Dendritic cell treated with granulocyte-macrophage colony-stimulating factor and Interleukin-4, amounts not matched to agents 40 ng/mL and 50 ng/mL, for 4 days (primary cell): ENCODE measurements at regions not wholly inside any gene's neighbourhood (a gene's known extent, or its start where the extent isn't known, plus 50 kb on each side); places are given as distances from the start of the nearest gene placed in this dataset.

ENCODE experiments used
- H3K27ac Mint-ChIP-seq: one replicate; pipeline ENCODE4 v1.8.0; 2022; ENCODE audit warnings: mild to moderate bottlenecking, mixed read lengths
- H3K27me3 Mint-ChIP-seq: one replicate; pipeline ENCODE4 v1.8.0; 2022; ENCODE audit warnings: mild to moderate bottlenecking, mixed read lengths
- H3K36me3 Mint-ChIP-seq: one replicate; pipeline ENCODE4 v1.8.0; 2022; ENCODE audit warnings: low read depth, mixed read lengths
- H3K4me1 Mint-ChIP-seq: one replicate; pipeline ENCODE4 v1.8.0; 2022; ENCODE audit warnings: low read depth, mixed read lengths
- H3K4me3 Mint-ChIP-seq: one replicate; pipeline ENCODE4 v1.8.0; 2022; ENCODE audit warnings: mild to moderate bottlenecking, moderate library complexity, mixed read lengths
- H3K9me3 Mint-ChIP-seq: one replicate; pipeline ENCODE4 v1.8.0; 2022; ENCODE audit warnings: mixed read lengths
- intact Hi-C: fragments of 100-400 bp; cut with micrococcal nuclease; formaldehyde crosslinking; loops from one replicate; pipeline ENCODE4 v1.15.0; 2022

DNA sequence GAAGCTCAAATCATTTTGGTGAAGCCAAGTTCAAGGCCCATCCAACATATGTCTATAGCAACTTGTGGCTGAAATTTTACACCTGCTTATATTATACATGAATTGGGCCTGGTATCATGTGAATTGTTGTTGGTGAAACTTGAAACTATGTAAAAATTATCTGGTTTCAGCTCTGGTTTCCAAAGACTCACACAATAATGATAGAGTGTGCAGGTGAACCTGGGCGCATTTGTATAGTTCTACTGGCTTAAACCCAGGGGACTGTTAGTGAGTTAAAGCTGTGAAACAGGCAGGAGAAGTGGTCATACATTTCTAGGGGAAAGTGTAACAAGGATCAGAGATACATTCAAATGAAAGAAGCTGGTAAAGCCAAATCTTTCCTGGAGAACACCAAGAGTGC is 627.3 kb downstream of the METTL15 start:
- Mint-ChIP-seq H3K27me3 (no peaks in the 10 kb centered on the region), H3K4me1 (no peaks in the 10 kb centered on the region), H3K9me3 (peaks cover 8% of the 10 kb centered on the region), H3K4me3 (no peak overlapping the region), H3K36me3 (no peaks in the 10 kb centered on the region), H3K27ac (no peak overlapping the region)
- intact Hi-C loops = no loop called here

DNA sequence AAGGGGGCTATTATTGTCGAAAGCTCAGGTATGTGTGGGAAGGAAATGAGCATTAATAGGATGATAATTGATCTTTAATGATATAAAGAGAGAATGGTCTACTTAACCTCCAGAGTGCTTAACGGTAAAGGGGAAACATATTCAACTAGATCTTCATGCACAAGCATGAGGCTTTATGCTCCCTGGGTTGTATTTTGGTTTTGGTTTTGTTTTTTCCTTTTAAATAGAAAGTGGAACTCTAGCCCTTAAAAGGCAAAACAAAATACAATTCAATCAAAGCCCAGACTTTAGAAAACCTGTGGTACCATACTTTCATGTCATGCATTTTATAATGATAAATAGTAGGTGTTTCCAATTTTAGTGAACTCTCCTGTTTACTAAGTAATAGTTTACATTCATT is 622.7 kb downstream of the METTL15 start:
- H3K27ac Mint-ChIP-seq = no peak overlapping the region
- no peaks in the 10 kb centered on the region for H3K36me3 Mint-ChIP-seq
- no peaks in the 10 kb centered on the region for H3K27me3 Mint-ChIP-seq
- H3K4me3 Mint-ChIP-seq = no peak overlapping the region
- peaks cover 8% of the 10 kb centered on the region for H3K9me3 Mint-ChIP-seq
- intact Hi-C loops = no loop called here
- no peaks in the 10 kb centered on the region for H3K4me1 Mint-ChIP-seq

DNA sequence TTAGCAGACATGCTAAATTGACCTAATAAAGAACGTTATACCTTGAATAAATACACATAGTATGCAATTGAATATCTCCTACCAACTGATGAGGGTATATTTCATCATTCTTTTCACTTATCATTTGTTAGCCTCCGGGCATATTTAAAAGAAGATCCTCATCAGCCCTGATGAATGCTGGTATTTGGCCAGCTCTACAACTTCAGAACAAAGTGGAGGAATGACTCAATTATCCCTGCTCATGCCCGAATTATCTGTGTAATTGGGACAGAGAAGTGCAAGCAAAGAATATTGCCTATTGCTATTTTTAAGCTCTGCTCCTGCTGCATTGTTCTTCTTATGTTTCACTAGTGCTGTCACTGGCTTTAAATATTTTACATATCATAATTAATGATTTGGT is 622.1 kb downstream of the METTL15 start:
- no peaks in the 10 kb centered on the region for H3K36me3 Mint-ChIP-seq
- intact Hi-C loops = no loop called here
- no peak overlapping the region for H3K4me3 Mint-ChIP-seq
- no peak overlapping the region for H3K27ac Mint-ChIP-seq
- H3K9me3 Mint-ChIP-seq = peaks cover 8% of the 10 kb centered on the region
- no peaks in the 10 kb centered on the region for H3K27me3 Mint-ChIP-seq
- H3K4me1 Mint-ChIP-seq = no peaks in the 10 kb centered on the region

DNA sequence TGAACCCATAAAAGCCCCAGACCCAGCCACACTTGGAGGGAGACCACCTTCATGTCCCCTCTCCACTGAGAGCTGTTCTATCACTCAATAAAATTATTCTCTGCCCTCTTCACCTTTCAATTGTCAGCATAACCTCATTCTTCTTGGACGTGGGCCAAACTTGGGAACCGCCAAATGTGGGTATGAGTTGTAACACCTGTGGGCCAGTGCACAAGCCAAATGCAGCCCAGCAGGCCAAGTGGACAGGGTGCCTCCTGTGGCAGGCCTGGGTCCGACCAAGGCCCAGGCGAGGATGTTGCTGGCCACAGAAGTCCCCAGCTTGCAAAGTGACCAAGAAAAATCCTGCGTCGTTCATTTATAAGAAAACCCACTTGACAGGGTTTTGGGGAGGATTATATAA is 621.2 kb downstream of the METTL15 start:
- no peaks in the 10 kb centered on the region for H3K27me3 Mint-ChIP-seq
- peaks cover 5% of the 10 kb centered on the region for H3K9me3 Mint-ChIP-seq
- intact Hi-C loops = no loop called here
- no peaks in the 10 kb centered on the region for H3K4me1 Mint-ChIP-seq
- no peaks in the 10 kb centered on the region for H3K36me3 Mint-ChIP-seq
- no peak overlapping the region for H3K27ac Mint-ChIP-seq
- H3K4me3 Mint-ChIP-seq = no peak overlapping the region

DNA sequence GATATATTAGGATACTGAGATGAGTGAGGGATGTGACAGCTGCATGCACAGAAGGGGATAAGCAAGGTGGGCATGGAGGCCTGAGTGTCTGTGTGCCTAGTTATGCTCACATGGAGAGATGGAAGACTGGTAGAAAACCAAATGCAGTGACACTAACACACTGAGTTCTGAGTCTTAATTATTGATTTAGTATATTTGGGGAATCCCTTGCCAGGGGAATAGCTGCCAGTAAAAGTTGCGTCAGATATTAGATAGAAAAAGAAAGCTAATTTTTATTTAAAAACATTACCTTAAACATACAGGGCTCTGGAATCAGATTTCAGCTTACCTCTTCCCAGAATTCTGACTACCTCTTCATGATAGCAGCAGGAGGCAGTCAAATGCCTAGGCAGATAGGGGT is 620.5 kb downstream of the METTL15 start:
- no peaks in the 10 kb centered on the region for H3K4me1 Mint-ChIP-seq
- no peaks in the 10 kb centered on the region for H3K27me3 Mint-ChIP-seq
- H3K4me3 Mint-ChIP-seq = no peak overlapping the region
- no peaks in the 10 kb centered on the region for H3K36me3 Mint-ChIP-seq
- no peaks in the 10 kb centered on the region for H3K9me3 Mint-ChIP-seq
- no peak overlapping the region for H3K27ac Mint-ChIP-seq
- intact Hi-C loops = no loop called here

DNA sequence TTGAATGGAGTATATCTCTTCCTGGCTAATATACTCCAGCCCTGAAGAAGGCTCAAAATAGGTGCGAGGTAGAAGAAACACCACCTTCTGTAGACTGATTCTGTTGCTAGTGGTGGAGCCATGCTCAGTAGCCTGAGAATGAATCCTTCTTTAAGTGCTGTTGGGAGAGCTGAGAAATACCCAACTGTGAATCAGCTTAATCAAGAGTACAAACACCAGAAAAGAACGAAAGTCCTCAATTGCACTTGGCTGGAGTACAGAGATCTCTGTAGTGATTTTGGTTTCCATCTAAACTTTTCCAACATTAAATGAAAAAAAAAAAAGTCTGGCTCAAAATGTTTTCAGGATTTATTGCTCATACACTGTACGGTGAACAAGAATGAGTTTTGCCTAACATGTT is 619.1 kb downstream of the METTL15 start:
- Mint-ChIP-seq H3K36me3 (no peaks in the 10 kb centered on the region), H3K4me1 (no peaks in the 10 kb centered on the region), H3K27ac (no peak overlapping the region), H3K4me3 (no peak overlapping the region), H3K9me3 (no peaks in the 10 kb centered on the region), H3K27me3 (no peaks in the 10 kb centered on the region)
- intact Hi-C loops = no loop called here

DNA sequence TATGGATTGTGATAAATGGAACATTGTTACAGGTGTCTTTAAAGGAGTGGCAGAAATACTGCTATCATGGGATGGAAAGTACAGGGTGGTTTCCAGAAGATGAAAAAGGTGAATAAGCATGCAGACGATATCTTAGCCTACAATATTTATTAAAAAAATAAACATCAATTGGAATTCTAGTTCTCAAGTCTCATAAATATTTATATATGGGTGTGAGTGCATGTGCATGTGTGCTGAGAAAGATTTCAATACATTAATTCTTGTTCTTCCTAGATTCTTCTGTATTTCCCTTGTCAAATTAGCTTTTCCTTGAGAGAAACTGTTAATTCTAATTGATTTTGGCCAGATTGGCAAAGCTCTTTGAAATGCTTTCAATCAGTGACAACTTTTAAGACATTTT is 618.2 kb downstream of the METTL15 start:
- H3K36me3 Mint-ChIP-seq = no peaks in the 10 kb centered on the region
- no peaks in the 10 kb centered on the region for H3K27me3 Mint-ChIP-seq

DNA sequence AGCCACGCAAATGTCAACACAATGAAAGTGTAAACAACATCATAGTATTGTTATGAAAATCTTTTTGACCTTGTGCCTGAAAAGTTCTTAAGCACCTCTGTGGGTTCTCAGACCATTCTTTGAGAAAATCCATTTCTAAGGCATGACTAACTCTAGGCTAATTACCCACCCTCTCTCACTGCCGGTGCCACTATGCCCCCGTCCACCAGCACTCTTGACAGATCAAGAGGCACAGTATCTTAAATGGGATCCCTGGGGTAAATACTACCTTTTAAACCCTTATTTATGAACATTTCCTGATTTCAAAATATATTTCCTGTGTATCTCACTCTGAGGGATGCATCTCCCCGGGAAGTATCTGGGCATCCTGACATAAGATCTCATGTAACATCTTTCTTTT is 607.5 kb downstream of the METTL15 start:
- H3K9me3 Mint-ChIP-seq = no peaks in the 10 kb centered on the region
- intact Hi-C loops = no loop called here
- no peak overlapping the region for H3K27ac Mint-ChIP-seq
- no peaks in the 10 kb centered on the region for H3K4me1 Mint-ChIP-seq
- H3K27me3 Mint-ChIP-seq = no peaks in the 10 kb centered on the region
- no peaks in the 10 kb centered on the region for H3K36me3 Mint-ChIP-seq
- H3K4me3 Mint-ChIP-seq = no peak overlapping the region

More for the DNA sequence above, 618.2 kb downstream of the METTL15 start:
- Mint-ChIP-seq H3K4me1 (no peaks in the 10 kb centered on the region), H3K9me3 (no peaks in the 10 kb centered on the region), H3K27ac (no peak overlapping the region), H3K4me3 (no peak overlapping the region)
- intact Hi-C loops = no loop called here

DNA sequence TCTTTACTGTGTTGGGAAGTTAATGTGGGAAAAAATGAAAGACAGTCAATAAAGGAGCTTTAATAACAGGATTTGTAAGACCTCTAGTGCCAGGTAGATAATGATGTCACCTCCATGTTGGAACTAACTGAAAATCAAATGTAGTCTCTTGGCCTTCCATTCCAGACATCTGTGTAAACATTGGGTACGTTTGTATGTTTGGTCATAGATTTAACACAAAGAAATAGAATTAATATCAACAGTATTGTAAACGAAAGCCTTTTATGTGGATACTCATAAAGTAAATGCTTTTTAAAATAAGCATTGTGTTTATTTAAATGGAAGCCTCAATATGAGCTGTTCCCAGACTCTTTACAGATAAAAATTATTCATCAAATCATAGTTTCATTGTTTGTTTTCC is 605.7 kb downstream of the METTL15 start:
- no peak overlapping the region for H3K4me3 Mint-ChIP-seq
- no peaks in the 10 kb centered on the region for H3K27me3 Mint-ChIP-seq
- no peaks in the 10 kb centered on the region for H3K4me1 Mint-ChIP-seq
- no peaks in the 10 kb centered on the region for H3K9me3 Mint-ChIP-seq
- intact Hi-C loops = no loop called here
- no peaks in the 10 kb centered on the region for H3K36me3 Mint-ChIP-seq
- no peak overlapping the region for H3K27ac Mint-ChIP-seq

DNA sequence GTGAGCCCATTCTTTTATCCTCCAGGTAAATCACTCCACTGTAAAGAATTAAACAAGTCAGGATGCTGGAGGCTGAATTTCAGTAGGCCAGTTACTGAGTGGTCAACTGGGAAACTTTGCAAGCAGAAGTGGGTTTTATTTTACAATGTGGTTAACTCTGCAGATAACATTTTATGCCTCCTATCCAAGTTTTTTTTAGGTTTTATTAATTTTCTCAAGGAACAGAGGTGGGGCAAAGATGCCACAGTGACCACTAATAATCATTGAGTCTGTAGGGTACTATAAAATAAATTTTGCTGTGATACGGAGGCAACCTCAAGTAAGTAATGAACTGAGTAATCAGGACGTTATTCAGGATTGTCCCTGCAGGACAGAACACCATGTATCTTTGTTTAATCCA is 599.9 kb downstream of the METTL15 start:
- Mint-ChIP-seq H3K27ac (no peak overlapping the region), H3K4me3 (no peak overlapping the region), H3K27me3 (no peaks in the 10 kb centered on the region), H3K36me3 (no peaks in the 10 kb centered on the region), H3K4me1 (no peaks in the 10 kb centered on the region), H3K9me3 (no peaks in the 10 kb centered on the region)
- intact Hi-C loops = no loop called here

DNA sequence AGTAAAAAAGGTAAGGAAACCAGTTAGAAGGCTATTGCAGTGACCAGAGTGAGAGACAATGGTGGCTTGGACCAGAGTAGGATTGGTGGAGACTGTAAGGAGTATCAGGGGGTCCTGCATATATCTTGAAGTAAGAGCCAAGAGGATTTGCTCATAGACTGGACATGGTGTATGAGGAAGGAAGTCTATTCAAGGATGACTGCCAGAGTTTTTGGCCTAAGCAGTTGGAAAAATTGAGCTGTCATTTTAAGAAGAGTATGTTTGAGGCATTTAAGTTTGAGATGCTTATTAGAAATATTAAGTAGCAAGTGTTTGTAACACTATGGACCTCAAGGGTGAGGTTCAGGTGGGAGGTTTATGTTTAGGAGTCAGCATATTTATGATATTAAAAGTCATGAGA is 596.6 kb downstream of the METTL15 start:
- Mint-ChIP-seq H3K4me3 (no peak overlapping the region), H3K27me3 (no peaks in the 10 kb centered on the region)

DNA sequence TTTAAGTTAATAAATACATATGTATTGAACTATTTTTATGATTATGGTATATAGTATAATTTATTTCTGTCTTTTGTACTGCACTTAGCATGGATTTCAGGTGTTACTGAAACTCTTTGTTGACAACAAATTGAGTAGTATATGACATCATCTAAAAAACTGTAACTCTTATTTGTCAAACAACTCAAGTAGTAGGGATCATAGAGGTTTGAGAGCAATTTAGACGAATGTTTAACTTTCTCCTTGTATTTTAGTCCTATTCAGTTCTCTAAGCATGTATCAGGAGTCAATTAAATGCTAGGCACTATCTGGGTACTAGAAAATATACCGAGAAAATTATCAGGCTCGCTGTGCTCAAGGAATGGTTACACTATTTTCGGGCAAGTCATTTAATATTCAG is 595.2 kb downstream of the METTL15 start:
- Mint-ChIP-seq H3K4me1 (no peaks in the 10 kb centered on the region), H3K36me3 (no peaks in the 10 kb centered on the region), H3K27me3 (no peaks in the 10 kb centered on the region), H3K4me3 (no peak overlapping the region), H3K9me3 (no peaks in the 10 kb centered on the region), H3K27ac (no peak overlapping the region)
- intact Hi-C loops = no loop called here

More for the DNA sequence above, 596.6 kb downstream of the METTL15 start:
- no peaks in the 10 kb centered on the region for H3K36me3 Mint-ChIP-seq
- H3K27ac Mint-ChIP-seq = no peak overlapping the region
- H3K4me1 Mint-ChIP-seq = no peaks in the 10 kb centered on the region
- intact Hi-C loops = no loop called here
- no peaks in the 10 kb centered on the region for H3K9me3 Mint-ChIP-seq

DNA sequence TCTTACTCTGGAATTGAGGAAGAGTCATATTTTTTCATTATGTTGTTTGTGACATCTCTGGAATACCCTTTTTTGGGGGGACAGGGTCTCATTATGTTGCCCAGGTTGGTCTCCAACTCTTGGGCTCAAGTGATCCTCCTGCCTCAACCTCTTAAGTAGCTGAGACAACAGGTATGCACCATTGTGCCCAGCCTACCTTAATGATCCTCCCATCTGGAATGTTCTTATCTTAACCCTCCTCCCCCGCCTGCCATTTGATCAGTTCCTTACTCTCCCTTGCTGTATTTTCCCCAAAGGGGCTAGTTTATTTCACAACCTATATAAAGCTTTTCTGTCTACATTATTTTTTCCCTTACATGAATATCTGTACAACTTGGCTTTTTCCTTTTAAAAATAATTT is 594.7 kb downstream of the METTL15 start:
- H3K27ac Mint-ChIP-seq = no peak overlapping the region
- no peak overlapping the region for H3K4me3 Mint-ChIP-seq
- no peaks in the 10 kb centered on the region for H3K36me3 Mint-ChIP-seq
- no peaks in the 10 kb centered on the region for H3K4me1 Mint-ChIP-seq
- no peaks in the 10 kb centered on the region for H3K9me3 Mint-ChIP-seq
- H3K27me3 Mint-ChIP-seq = no peaks in the 10 kb centered on the region
- intact Hi-C loops = no loop called here

DNA sequence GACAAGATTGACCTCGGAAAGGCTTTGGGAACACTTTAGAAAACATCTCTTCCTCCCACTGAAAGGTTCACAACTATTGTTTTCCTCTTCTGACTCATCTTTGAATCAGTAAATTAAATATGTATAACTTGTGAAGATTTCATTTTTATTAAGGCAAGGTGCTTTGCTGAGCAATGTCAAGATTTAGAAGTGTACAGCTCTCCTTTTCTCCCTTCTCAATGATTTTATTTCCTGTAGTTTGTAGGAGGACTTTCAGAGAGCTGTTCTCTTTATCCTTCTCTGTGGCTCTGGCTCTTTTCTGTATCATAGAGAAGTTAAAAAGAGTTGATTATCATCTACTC is 594.2 kb downstream of the METTL15 start:
- no peaks in the 10 kb centered on the region for H3K36me3 Mint-ChIP-seq
- intact Hi-C loops = no loop called here
- no peak overlapping the region for H3K4me3 Mint-ChIP-seq
- H3K27me3 Mint-ChIP-seq = no peaks in the 10 kb centered on the region
- no peaks in the 10 kb centered on the region for H3K9me3 Mint-ChIP-seq
- no peaks in the 10 kb centered on the region for H3K4me1 Mint-ChIP-seq
- no peak overlapping the region for H3K27ac Mint-ChIP-seq

DNA sequence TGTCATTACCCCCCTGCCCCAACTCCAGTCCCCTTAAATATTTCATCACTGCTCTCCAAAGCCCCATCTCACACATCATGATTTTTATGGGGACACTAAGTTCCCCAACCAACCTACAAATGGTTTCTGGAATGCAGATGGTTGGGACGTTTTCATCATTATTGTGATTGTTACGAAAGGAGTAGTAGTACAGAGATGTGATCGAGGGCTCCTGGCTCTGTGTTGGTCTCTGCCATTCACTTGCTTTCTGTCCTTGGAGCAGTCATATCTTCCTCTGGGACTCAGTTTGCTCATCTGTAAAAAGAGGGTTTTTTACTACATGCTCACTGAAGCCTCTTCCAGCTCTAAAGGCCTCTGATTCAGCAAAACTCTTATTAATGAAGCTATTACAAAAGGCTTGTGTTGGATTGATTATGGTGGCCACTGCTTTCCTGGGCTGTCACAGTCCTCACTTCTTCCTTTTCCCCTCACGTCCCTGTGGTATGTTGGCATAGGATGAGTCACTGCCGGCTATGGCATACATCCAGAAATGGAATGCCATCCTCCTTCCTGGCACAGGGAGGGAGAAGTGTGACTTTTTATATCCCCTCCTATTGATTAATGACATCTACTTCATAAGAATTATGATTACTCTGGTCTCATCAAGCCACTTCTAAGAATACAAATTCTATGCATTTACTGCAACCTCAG is 593.7 kb downstream of the METTL15 start:
- no peak overlapping the region for H3K27ac Mint-ChIP-seq
- no peaks in the 10 kb centered on the region for H3K27me3 Mint-ChIP-seq
- no peaks in the 10 kb centered on the region for H3K4me1 Mint-ChIP-seq
- no peaks in the 10 kb centered on the region for H3K36me3 Mint-ChIP-seq
- no peaks in the 10 kb centered on the region for H3K9me3 Mint-ChIP-seq
- no peak overlapping the region for H3K4me3 Mint-ChIP-seq
- intact Hi-C loops = no loop called here
